ENCODE measurements at regions not wholly inside any gene's neighbourhood (a gene's known extent, or its start where the extent isn't known, plus 50 kb on each side); places are given as distances from the start of the nearest gene placed in this dataset.
A peak's percentile ranks its signal among the peaks of the same experiment; 100 is the strongest.
"Not testable (repeated sequence)": the region's sequence is repeated elsewhere in the genome, so short reads cannot be mapped to it uniquely, and the experiment has no call there.

DNA sequence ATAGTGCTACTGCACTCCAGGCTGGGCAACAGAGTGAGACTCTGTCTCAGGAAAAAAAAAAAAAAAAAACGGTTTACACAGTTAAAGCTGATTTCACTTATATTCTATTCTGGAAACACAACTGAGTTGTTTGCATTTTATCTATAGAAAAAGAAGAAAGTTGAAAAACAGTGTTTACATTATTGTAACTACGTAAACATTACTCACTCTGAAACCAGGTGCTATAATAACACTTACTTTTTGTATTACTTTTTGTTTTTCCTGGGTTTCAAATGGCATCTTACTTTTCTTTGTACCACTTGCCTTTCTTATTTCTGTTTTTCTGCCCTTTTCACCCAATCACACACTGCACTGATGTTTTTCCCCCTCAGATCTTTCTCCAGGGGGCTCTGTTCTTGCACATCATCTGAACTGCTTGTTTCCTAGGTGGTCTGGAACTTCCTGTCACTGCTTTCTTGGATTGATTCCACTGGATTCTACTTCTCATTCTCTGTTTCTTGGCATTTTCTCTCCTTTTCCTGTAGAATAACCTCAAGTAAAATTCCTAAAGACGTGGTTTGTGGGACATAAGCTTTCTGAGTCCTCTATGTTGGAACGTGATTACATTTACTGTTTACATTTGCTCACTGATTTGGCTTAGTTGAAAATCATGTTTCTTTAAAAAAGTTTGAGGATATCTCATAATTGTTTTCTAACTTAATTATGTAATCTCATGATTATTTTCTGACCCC, 142.1 kb downstream of the HS3ST3B1 start:
- peaks cover 12% of the 10 kb centered on the region for H3K4me1 Mint-ChIP-seq (ENCODE audit: low read depth)
- peaks cover 2% of the 10 kb centered on the region for H3K36me3 Mint-ChIP-seq (ENCODE audit: low read depth)
- no peak overlapping the region for H3K4me3 Mint-ChIP-seq
- H3K27ac Mint-ChIP-seq, result no peak overlapping the region
- DNase-seq (ENCODE audit: low spot score), result no peak
- H3K9me3 Mint-ChIP-seq, result peaks cover 4% of the 10 kb centered on the region
- no peaks in the 10 kb centered on the region for H3K27me3 Mint-ChIP-seq (ENCODE audit: low read depth)

DNA sequence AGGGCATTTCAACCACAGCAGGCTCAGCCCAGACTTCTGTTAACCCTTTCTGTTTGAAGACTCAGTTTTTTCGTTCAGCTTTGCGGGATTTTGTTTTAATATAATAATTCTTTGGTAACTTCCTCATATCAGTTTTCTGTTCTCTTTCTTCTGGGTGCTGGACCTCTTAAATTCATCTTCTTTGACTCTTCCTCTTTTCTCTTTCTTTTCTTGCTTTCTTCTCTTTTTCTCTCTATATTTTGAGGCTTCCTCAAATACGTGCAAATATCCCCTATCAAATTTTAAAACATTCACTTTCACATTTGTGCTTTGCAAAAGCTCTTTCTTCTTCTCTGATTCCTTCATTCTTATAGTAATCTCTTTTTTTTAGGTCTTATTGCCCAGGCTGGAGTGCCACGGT, 136.3 kb downstream of the HS3ST3B1 start:
- Mint-ChIP-seq H3K4me3 (no peak overlapping the region), H3K4me1 (ENCODE audit: low read depth) (peaks cover 2% of the 10 kb centered on the region), H3K27ac (no peak overlapping the region), H3K9me3 (no peaks in the 10 kb centered on the region), H3K27me3 (ENCODE audit: low read depth) (peaks cover 2% of the 10 kb centered on the region), H3K36me3 (ENCODE audit: low read depth) (no peaks in the 10 kb centered on the region)
- no peak for DNase-seq (ENCODE audit: low spot score)

GRCh38 chr17:14436266-14436665, 135.4 kb downstream of the HS3ST3B1 start:
- no peak overlapping the region for H3K4me3 Mint-ChIP-seq
- H3K27ac Mint-ChIP-seq, result no peak overlapping the region
- H3K9me3 Mint-ChIP-seq, result no peaks in the 10 kb centered on the region

GRCh38 chr17:14434506-14434905, 133.6 kb downstream of the HS3ST3B1 start:
- H3K4me3 Mint-ChIP-seq, result no peak overlapping the region
- no peak for DNase-seq (ENCODE audit: low spot score)
- no peaks in the 10 kb centered on the region for H3K36me3 Mint-ChIP-seq (ENCODE audit: low read depth)
- peaks cover 5% of the 10 kb centered on the region for H3K4me1 Mint-ChIP-seq (ENCODE audit: low read depth)
- H3K9me3 Mint-ChIP-seq, result no peaks in the 10 kb centered on the region
- no peak overlapping the region for H3K27ac Mint-ChIP-seq
- peaks cover 2% of the 10 kb centered on the region for H3K27me3 Mint-ChIP-seq (ENCODE audit: low read depth)

More at GRCh38 chr17:14436266-14436665, 135.4 kb downstream of the HS3ST3B1 start:
- peaks cover 2% of the 10 kb centered on the region for H3K4me1 Mint-ChIP-seq (ENCODE audit: low read depth)
- peaks cover 2% of the 10 kb centered on the region for H3K27me3 Mint-ChIP-seq (ENCODE audit: low read depth)
- DNase-seq (ENCODE audit: low spot score), result no peak
- no peaks in the 10 kb centered on the region for H3K36me3 Mint-ChIP-seq (ENCODE audit: low read depth)

DNA sequence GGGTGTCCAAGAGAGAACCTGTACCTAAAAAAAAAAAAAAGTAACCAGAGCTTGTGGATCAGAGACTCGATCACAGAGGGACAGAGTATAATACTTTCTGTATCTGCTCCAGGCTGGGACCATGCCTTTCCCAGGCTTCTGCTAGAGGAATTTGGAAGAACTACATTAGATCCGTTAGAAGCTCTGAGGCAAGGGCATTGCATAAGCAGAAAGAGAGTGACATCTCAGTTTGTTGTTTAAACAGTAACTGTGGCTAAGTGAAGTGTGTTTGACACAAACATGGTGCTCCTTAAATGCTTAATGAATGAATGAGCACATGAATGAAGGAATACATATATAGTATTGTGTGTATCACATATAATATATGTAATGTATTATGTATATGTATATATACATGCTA, 131.2 kb downstream of the HS3ST3B1 start:
- Mint-ChIP-seq H3K4me1 (ENCODE audit: low read depth) (peaks cover 25% of the 10 kb centered on the region), H3K27ac (no peak overlapping the region), H3K36me3 (ENCODE audit: low read depth) (peaks cover 3% of the 10 kb centered on the region), H3K9me3 (peaks cover 3% of the 10 kb centered on the region), H3K27me3 (ENCODE audit: low read depth) (peaks cover under 1% of the 10 kb centered on the region), H3K4me3 (no peak overlapping the region)
- no peak for DNase-seq (ENCODE audit: low spot score)

GRCh38 chr17:14429084-14429483, 128.2 kb downstream of the HS3ST3B1 start:
- Mint-ChIP-seq H3K36me3 (ENCODE audit: low read depth) (peaks cover 5% of the 10 kb centered on the region), H3K27me3 (ENCODE audit: low read depth) (no peaks in the 10 kb centered on the region), H3K9me3 (peaks cover 5% of the 10 kb centered on the region), H3K27ac (peak overlapping the region; percentile 85), H3K4me1 (ENCODE audit: low read depth) (peaks cover 31% of the 10 kb centered on the region), H3K4me3 (peak overlapping the region; percentile 78)
- DNase-seq (ENCODE audit: low spot score), result no peak

DNA sequence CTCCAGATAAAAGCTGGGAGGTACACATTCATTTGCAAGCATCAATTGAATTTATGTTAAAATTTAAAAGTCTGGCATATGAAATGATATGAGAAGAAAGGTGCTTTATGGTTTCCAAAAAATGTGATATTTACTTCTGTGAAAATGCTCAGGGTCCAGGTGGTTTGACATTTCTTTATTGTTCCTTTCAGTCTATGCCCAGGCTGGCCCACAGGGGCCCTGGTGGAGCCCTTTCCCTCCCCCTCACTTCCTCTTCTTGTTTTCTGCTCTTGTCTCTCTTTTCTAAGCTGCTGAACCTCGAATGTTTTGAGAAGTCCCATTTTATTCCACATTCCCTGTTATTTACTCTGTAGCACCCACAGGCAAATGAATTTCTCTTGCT, 127.8 kb downstream of the HS3ST3B1 start:
- Mint-ChIP-seq H3K4me3 (peak overlapping the region; percentile 78), H3K4me1 (ENCODE audit: low read depth) (peaks cover 31% of the 10 kb centered on the region), H3K27me3 (ENCODE audit: low read depth) (no peaks in the 10 kb centered on the region), H3K36me3 (ENCODE audit: low read depth) (peaks cover 5% of the 10 kb centered on the region), H3K27ac (peak overlapping the region; percentile 85), H3K9me3 (peaks cover 5% of the 10 kb centered on the region)
- DNase-seq (ENCODE audit: low spot score), result peak; percentile 24

DNA sequence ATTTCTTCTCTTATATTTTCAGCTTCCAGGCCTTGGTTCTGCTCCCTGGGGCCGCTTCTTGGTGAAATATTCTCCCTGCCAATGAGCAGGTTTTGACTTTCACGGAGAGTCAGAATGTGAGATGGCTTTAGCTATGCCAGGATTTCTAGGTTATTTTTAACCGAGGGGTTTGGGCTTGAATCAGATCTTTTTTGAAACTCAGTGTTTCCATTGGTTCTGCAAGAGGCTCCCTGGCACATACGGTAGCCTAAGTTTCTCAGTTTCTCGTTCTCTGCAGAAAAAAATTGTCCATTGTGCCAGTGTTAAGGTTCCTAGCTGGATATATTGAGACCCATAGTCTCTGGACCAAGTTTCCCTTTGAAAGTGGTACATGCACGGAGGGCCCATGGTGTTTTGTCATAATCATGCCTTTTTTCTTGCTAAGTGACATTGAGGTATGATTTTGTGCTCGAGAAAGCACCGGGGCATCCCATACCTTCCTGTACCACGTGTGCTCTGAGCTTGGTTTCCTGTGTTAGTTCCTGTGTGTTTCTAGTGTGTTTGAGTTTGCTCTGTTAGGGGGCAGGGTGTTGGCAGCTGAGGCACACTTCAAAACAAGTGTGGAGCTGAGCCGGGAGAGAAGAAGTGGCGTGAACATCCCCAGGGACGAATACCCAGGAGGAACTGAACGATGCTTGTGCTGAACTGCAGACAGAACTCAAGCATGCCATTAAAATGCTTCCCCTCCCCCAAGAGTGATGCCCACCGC, 127.2 kb downstream of the HS3ST3B1 start:
- DNase-seq (ENCODE audit: low spot score), result peak; percentile 44
- Mint-ChIP-seq H3K27me3 (ENCODE audit: low read depth) (no peaks in the 10 kb centered on the region), H3K27ac (peak overlapping the region; percentile 85), H3K4me1 (ENCODE audit: low read depth) (peaks cover 31% of the 10 kb centered on the region), H3K4me3 (peak overlapping the region; percentile 78), H3K9me3 (peaks cover 5% of the 10 kb centered on the region), H3K36me3 (ENCODE audit: low read depth) (peaks cover 5% of the 10 kb centered on the region)

DNA sequence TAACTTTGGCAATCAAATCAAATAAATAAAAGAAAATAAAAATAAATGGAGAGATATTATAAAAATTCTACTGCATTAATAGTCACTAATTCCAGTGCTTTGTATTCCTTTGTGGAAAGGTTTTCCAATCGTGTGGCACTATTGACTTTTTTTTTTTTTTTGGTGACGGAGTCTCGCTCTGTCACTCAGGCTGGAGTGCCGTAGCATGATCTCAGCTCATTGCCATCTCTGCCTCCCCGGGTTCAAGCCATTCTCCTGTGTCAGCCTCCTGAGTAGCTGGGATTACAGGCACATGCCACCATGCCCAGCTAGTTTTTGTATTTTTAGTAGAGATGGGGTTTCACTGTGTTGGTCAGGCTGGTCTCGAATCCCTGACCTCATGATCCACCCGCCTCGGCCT, 122.3 kb downstream of the HS3ST3B1 start:
- H3K27ac Mint-ChIP-seq; H3K4me3 Mint-ChIP-seq; DNase-seq (ENCODE audit: low spot score); H3K27me3 Mint-ChIP-seq (ENCODE audit: low read depth); H3K9me3 Mint-ChIP-seq; H3K36me3 Mint-ChIP-seq (ENCODE audit: low read depth): not testable (repeated sequence)
- H3K4me1 Mint-ChIP-seq (ENCODE audit: low read depth), result peaks cover 16% of the 10 kb centered on the region

DNA sequence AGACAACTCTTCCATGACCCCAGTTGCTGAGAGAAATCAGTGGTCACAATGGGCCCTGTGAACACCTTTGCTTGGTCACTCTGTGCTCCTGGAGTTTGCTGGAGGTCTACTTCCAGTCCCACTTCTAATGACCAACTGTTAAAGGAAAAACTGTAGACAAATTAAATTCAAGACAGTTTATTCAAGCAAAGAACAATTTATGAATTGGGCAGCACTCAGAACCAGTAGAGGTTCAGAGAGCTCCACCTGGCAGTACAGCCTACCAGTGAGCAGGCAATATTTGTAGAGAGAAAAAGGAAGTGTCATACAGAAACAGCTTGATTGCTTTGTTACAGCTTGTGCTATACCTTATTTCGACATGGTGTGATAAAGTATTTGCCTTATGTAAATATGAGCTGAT, 116.5 kb downstream of the HS3ST3B1 start:
- Mint-ChIP-seq H3K27me3 (ENCODE audit: low read depth) (peaks cover 5% of the 10 kb centered on the region), H3K4me1 (ENCODE audit: low read depth) (no peaks in the 10 kb centered on the region), H3K9me3 (peaks cover 3% of the 10 kb centered on the region), H3K4me3 (no peak overlapping the region), H3K27ac (no peak overlapping the region), H3K36me3 (ENCODE audit: low read depth) (no peaks in the 10 kb centered on the region)
- no peak for DNase-seq (ENCODE audit: low spot score)

DNA sequence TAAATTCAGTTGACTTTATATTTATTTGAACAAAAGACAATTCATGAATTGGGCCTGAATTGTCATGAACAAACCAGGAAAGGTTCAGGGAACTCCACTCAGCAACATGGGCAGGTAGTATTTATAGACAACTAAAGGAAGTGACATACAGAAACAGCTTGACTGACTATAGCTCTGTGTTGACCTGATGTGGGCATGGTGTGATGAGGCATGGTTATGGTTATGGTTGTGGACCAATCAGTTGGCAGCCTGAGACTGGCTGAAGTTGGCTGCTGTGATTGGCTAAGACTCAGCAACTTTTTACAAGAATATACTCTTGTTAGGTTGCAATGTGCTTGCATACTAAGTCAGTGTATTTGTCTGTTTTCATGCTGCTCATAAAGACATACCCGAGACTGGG, 108.4 kb downstream of the HS3ST3B1 start:
- H3K36me3 Mint-ChIP-seq (ENCODE audit: low read depth), result no peaks in the 10 kb centered on the region
- peaks cover 12% of the 10 kb centered on the region for H3K4me1 Mint-ChIP-seq (ENCODE audit: low read depth)
- no peak for DNase-seq (ENCODE audit: low spot score)
- no peak overlapping the region for H3K4me3 Mint-ChIP-seq
- no peak overlapping the region for H3K27ac Mint-ChIP-seq
- H3K27me3 Mint-ChIP-seq (ENCODE audit: low read depth), result peaks cover 6% of the 10 kb centered on the region
- peaks cover 4% of the 10 kb centered on the region for H3K9me3 Mint-ChIP-seq

GRCh38 chr17:14407541-14407940, 106.7 kb downstream of the HS3ST3B1 start:
- no peak for DNase-seq (ENCODE audit: low spot score)
- Mint-ChIP-seq H3K4me1 (ENCODE audit: low read depth) (peaks cover 20% of the 10 kb centered on the region), H3K9me3 (peaks cover 4% of the 10 kb centered on the region), H3K27ac (no peak overlapping the region), H3K4me3 (no peak overlapping the region), H3K36me3 (ENCODE audit: low read depth) (no peaks in the 10 kb centered on the region), H3K27me3 (ENCODE audit: low read depth) (peaks cover 6% of the 10 kb centered on the region)

- no peaks in the 10 kb centered on the region for H3K36me3 Mint-ChIP-seq (ENCODE audit: low read depth)
- no peak overlapping the region for H3K4me3 Mint-ChIP-seq
- H3K27ac Mint-ChIP-seq, result no peak overlapping the region
- peaks cover 20% of the 10 kb centered on the region for H3K4me1 Mint-ChIP-seq (ENCODE audit: low read depth)
- no peaks in the 10 kb centered on the region for H3K9me3 Mint-ChIP-seq
- H3K27me3 Mint-ChIP-seq (ENCODE audit: low read depth), result peaks cover 6% of the 10 kb centered on the region
- DNase-seq (ENCODE audit: low spot score), result no peak
Measured at GRCh38 chr17:14405189-14405588, 104.3 kb downstream of the HS3ST3B1 start.

All from T-helper 2 cell treated with Interferon-gamma antibody and Interleukin-4, amounts not matched to agents 5 μg/mL and 100 μg/mL, for 36 hours (primary cell).